Body of pancreas (tissue), 4 donors: ENCODE measurements at regions not wholly inside any gene's neighbourhood (a gene's known extent, or its start where the extent isn't known, plus 50 kb on each side); places are given as distances from the start of the nearest gene placed in this dataset.
"Not testable (repeated sequence)": the region's sequence is repeated elsewhere in the genome, so short reads cannot be mapped to it uniquely, and the experiment has no call there.

Experiments
- ATAC-seq: fragments of 150-250 bp; one replicate; pipeline ENCODE4 v1.9.1; 2016
- DNase-seq, 4 donors: peaks; one replicate each; pipeline ENCODE4 v3.0.0-alpha.2; 2019
- H3K27ac ChIP-seq, 4 donors: fragments of 200-600 bp; sonication (generic); 1 replicate in 3 of 4; 2 replicates in 1 of 4; pipeline versions ENCODE4 v1.5.1 to v1.6.1; 2016 to 2019; ENCODE audit warnings: mild to moderate bottlenecking in 1 of 4, mixed read lengths in 1 of 4, moderate library complexity in 1 of 4
- H3K27me3 ChIP-seq, 2 donors: fragments of 200-600 bp; sonication (generic); one replicate each; pipeline ENCODE4 v1.6.0; 2016; ENCODE audit warnings: mild to moderate bottlenecking in 1 of 2
- H3K36me3 ChIP-seq, 2 donors: fragments of 200-600 bp; sonication (generic); replicated peaks in 1 of 2; 2 replicates each; pipeline ENCODE4 v1.5.1; 2016; ENCODE audit warnings: low read depth in 2 of 2; ENCODE audit not compliant: insufficient read depth in 1 of 2
- H3K4me1 ChIP-seq: fragments of 200-600 bp; sonication (generic); one replicate; pipeline ENCODE4 v1.6.0; 2016
- H3K4me3 ChIP-seq, 2 donors: fragments of 200-600 bp; sonication (generic); 1 replicate in 1 of 2; 2 replicates in 1 of 2; pipeline ENCODE4 v1.5.1; 2016 to 2019
- H3K9me3 ChIP-seq, 3 donors: fragments of 200-600 bp; sonication (generic); 1 replicate in 2 of 3; 2 replicates in 1 of 3; pipeline ENCODE4 v1.5.1; 2016
- POLR2A ChIP-seq, 3 donors: fragments of 450-650 bp; IDR thresholded peaks; one replicate each; pipeline ENCODE4 v1.6.1; 2016; ENCODE audit warnings: antibody characterized with exemption in 3 of 3, mild to moderate bottlenecking in 2 of 3
- WGBS, 2 donors: methylation state at CpG; one replicate each; pipeline ENCODE4 v1.1.5; 2017; 5-methylcytosine and 5-hydroxymethylcytosine counted together
- intact Hi-C: fragments of 100-400 bp; cut with DNase I; formaldehyde crosslinking; loops from one replicate; pipeline ENCODE4 v1.15.1; 2023
- TF ChIP-seq, protein P1 (sequence below), 7 experiments: fragments of 450-650 bp in 4 of 7; fragments of 200-600 bp in 3 of 7; sonication (generic) in 3 of 7; IDR thresholded peaks; one replicate each; pipeline ENCODE4 v1.5.1; 2016 to 2019; ENCODE audit warnings: antibody characterized with exemption in 7 of 7

DNA sequence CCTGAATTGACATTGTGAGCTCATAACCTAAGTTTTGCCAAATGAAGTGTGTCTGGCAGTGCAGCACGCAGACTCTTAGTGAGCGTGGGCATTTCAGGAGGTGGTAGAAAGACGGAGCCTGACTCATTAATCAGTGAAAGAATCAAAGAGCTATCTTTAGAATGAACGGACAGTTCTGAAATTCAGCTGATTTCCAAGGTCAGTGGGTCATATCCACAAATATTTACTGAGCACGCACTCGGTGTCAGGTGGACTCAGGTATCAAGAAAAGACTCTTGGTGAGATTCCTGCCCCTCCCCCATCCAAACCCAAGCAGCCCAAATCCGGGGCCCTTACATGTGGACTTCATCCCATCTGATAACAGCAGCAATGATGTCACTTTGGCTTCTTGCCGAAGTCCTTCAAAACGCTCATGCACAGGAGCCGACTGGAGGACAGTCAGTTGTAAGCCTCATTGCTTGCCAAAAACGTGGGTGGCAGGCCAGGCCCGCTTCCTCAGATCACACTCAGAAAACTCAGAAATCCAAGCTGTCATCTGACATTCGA is 185.8 kb downstream of the HS3ST3A1 start:
- Histone ChIP-seq H3K27me3 (no peaks in the 10 kb centered on the region), H3K36me3 (no peaks in the 10 kb centered on the region), H3K27ac (no peak overlapping the region), H3K4me3 (no peak overlapping the region), H3K9me3 (no peaks in the 10 kb centered on the region), H3K4me1 (no peaks in the 10 kb centered on the region)
- 16 to 23% methylated on average over 7 to 13 of the region's 13 CpGs for WGBS, 2 donors
- no peak for TF ChIP-seq POLR2A (IDR thresholded peaks at IDR 0.05)
- TF ChIP-seq, protein P1, sequence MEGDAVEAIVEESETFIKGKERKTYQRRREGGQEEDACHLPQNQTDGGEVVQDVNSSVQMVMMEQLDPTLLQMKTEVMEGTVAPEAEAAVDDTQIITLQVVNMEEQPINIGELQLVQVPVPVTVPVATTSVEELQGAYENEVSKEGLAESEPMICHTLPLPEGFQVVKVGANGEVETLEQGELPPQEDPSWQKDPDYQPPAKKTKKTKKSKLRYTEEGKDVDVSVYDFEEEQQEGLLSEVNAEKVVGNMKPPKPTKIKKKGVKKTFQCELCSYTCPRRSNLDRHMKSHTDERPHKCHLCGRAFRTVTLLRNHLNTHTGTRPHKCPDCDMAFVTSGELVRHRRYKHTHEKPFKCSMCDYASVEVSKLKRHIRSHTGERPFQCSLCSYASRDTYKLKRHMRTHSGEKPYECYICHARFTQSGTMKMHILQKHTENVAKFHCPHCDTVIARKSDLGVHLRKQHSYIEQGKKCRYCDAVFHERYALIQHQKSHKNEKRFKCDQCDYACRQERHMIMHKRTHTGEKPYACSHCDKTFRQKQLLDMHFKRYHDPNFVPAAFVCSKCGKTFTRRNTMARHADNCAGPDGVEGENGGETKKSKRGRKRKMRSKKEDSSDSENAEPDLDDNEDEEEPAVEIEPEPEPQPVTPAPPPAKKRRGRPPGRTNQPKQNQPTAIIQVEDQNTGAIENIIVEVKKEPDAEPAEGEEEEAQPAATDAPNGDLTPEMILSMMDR (IDR thresholded peaks at IDR 0.05): no peak
- ATAC-seq (peak; percentile 68), DNase-seq (peak; percentile 33 to 62 (median 42))
- intact Hi-C loops: no loop called here

DNA sequence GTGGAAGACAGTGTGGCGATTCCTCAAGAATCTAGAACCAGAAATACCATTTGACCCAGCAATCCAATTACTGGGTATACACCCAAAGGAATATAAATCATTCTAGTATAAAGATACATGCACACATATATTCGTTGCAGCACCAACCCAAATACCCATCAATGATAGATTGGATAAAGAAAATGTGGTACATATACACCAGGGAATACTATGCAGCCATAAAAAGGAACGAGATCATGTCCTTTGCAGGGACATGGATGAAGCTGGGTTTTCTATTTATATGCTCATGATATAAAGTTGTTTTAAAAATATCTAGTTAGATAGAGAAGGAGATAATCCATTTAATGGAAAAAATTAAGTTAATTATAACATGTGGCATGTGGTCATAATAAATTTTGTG is 186.5 kb downstream of the HS3ST3A1 start:
- WGBS, 2 donors: 58 to 61% methylated on average over 3 of the region's 3 CpGs

DNA sequence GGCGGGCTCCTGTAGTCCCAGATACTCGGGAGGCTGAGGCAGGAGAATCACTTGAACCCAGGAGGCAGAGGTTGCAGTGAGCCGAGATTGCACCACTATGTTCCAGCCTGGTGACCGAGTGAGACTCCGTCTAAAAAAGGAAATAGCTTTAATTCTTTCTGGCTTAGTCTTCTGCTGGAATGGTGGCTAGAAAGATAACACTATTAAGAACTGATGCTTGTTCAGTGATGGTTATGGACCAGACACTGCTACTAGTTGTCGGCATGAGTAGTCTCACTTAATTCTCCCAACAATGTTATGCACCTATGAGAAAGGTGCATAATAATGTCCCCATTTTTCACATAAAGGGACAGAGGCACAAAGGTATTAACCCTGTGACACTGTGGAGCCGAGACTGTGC is 188.7 kb downstream of the HS3ST3A1 start:
- intact Hi-C loops: no loop called here
- WGBS, 2 donors: 87 to 91% methylated on average over 7 of the region's 7 CpGs
- no peaks in the 10 kb centered on the region for H3K9me3 ChIP-seq
- DNase-seq (no peak), ATAC-seq (no peak)
- no peak overlapping the region for H3K27ac ChIP-seq
- H3K27me3 ChIP-seq: no peaks in the 10 kb centered on the region
- H3K4me1 ChIP-seq: no peaks in the 10 kb centered on the region
- H3K4me3 ChIP-seq: no peak overlapping the region
- TF ChIP-seq POLR2A (IDR thresholded peaks at IDR 0.05): no peak
- TF ChIP-seq, protein P1 (IDR thresholded peaks at IDR 0.05): no peak
- no peaks in the 10 kb centered on the region for H3K36me3 ChIP-seq

More for the DNA sequence above, 186.5 kb downstream of the HS3ST3A1 start:
- H3K4me3 ChIP-seq, H3K9me3 ChIP-seq, H3K4me1 ChIP-seq, intact Hi-C loops, ATAC-seq, H3K36me3 ChIP-seq, DNase-seq, H3K27ac ChIP-seq, H3K27me3 ChIP-seq: not testable (repeated sequence)

DNA sequence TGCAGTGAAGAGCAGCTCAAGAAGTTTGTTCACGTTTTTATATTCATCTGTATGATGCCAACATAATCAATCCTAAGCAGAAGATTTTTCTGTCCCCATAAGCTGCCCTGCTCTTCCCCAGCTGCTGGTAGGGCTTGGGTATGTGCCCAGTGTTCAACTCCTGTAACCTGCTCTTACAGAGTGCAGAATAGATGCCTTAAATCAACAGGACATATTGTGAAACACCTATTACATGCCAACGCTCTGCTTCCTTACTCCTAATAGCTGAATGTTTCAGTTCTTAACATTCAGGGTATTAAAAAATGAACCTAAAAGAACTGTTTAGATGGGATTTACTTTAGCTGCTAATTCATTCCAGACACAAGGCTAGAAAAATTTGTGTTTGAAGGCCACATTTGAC is 190.9 kb downstream of the HS3ST3A1 start:
- no peaks in the 10 kb centered on the region for H3K27me3 ChIP-seq
- WGBS, 2 donors: 26 to 27% methylated on average over 2 of the region's 2 CpGs
- no peaks in the 10 kb centered on the region for H3K9me3 ChIP-seq
- no peak overlapping the region for H3K4me3 ChIP-seq
- peak in 3 of 4 donors; percentile 16 to 21 (median 18) for DNase-seq
- no peak overlapping the region for H3K27ac ChIP-seq
- H3K36me3 ChIP-seq: no peaks in the 10 kb centered on the region
- TF ChIP-seq POLR2A (IDR thresholded peaks at IDR 0.05): no peak
- TF ChIP-seq, protein P1 (IDR thresholded peaks at IDR 0.05): no peak
- peak; percentile 42 for ATAC-seq
- intact Hi-C loops: no loop called here
- no peaks in the 10 kb centered on the region for H3K4me1 ChIP-seq

DNA sequence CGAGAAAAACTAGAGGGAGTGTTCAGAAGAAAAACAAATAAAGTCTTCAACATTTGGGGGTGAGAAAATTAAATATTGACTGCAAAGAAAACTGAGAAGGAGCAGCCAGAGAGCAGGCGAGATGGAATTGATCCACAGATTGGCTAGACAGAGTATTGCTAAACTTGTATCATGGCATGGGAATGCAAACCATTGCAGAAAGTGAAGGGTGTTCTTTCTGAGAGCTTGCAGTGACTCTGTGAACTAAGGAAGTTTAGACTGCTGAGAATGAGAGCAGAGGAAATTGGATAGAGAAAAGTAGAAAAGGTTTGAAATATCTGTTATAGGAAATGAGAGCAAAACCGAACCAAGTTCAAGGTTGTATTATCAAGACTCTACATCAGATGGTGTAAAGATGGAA is 191.5 kb downstream of the HS3ST3A1 start:
- WGBS, 2 donors: 57 to 65% methylated on average over 3 of the region's 3 CpGs
- Histone ChIP-seq H3K4me3 (no peak overlapping the region), H3K4me1 (no peaks in the 10 kb centered on the region), H3K9me3 (no peaks in the 10 kb centered on the region), H3K27me3 (no peaks in the 10 kb centered on the region), H3K27ac (no peak overlapping the region), H3K36me3 (no peaks in the 10 kb centered on the region)
- no peak for ATAC-seq
- intact Hi-C loops: no loop called here
- TF ChIP-seq, protein P1 (IDR thresholded peaks at IDR 0.05): no peak
- TF ChIP-seq POLR2A (IDR thresholded peaks at IDR 0.05): no peak
- DNase-seq: no peak
